Neural cell (in vitro differentiated cells): ENCODE measurements at regions not wholly inside any gene's neighbourhood (a gene's known extent, or its start where the extent isn't known, plus 50 kb on each side); places are given as distances from the start of the nearest gene placed in this dataset.

Experiments
- H2AFZ ChIP-seq: fragments of 200-600, 300-800 bp; sonication (generic), shearing (Covaris generic); 2 replicates; pipeline ENCODE4 v1.6.0; 2014; ENCODE audit warnings: low read depth, mild to moderate bottlenecking, antibody characterized with exemption, low read length, moderate library complexity
- H3F3A ChIP-seq: fragments of 200-600 bp; shearing (Covaris generic); 2 replicates; pipeline ENCODE4 v1.6.1; 2016; ENCODE audit warnings: mild to moderate bottlenecking, moderate library complexity, mixed read lengths, antibody characterized with exemption, low read length; ENCODE audit not compliant: insufficient read depth, poor library complexity, severe bottlenecking
- H3K27ac ChIP-seq: fragments of 200-600, 300-800 bp; sonication (generic), shearing (Covaris generic); 2 replicates; pipeline ENCODE4 v1.5.1; 2014; ENCODE audit warnings: mild to moderate bottlenecking, low read length, moderate library complexity
- H3K27me3 ChIP-seq: fragments of 300-800, 200-600 bp; sonication (generic), shearing (Covaris generic); 2 replicates; pipeline ENCODE4 v1.6.0; 2014; ENCODE audit warnings: mild to moderate bottlenecking, low read depth, low read length, moderate library complexity; ENCODE audit not compliant: insufficient read depth
- H3K36me3 ChIP-seq: fragments of 300-800, 200-600 bp; sonication (generic), shearing (Covaris generic); 2 replicates; pipeline ENCODE4 v1.5.1; 2014; ENCODE audit warnings: mild to moderate bottlenecking, antibody characterized with exemption, low read length, moderate library complexity; ENCODE audit not compliant: insufficient read depth
- H3K4me2 ChIP-seq: fragments of 300-800, 200-600 bp; sonication (generic), shearing (Covaris generic); 2 replicates; pipeline ENCODE4 v1.6.0; 2014; ENCODE audit warnings: mild to moderate bottlenecking, low read length
- H3K4me3 ChIP-seq: fragments of 300-800, 200-600 bp; sonication (generic), shearing (Covaris generic); 2 replicates; pipeline ENCODE4 v1.5.1; 2014; ENCODE audit warnings: mild to moderate bottlenecking, low read length, moderate library complexity
- H3K79me2 ChIP-seq: fragments of 200-600 bp; shearing (Covaris generic); replicated peaks from 2 replicates; pipeline ENCODE4 v1.6.0; 2014; ENCODE audit warnings: mild to moderate bottlenecking, low read length, moderate library complexity; ENCODE audit not compliant: insufficient read depth
- H3K9ac ChIP-seq: fragments of 300-800, 200-600 bp; sonication (generic), shearing (Covaris generic); 2 replicates; pipeline ENCODE4 v1.6.1; 2016; ENCODE audit warnings: mild to moderate bottlenecking, low read length, mixed read lengths
- H3K9me2 ChIP-seq: fragments of 200-600 bp; shearing (Covaris generic); 2 replicates; pipeline ENCODE4 v1.6.1; 2016; ENCODE audit warnings: mild to moderate bottlenecking, low read length, mixed read lengths; ENCODE audit not compliant: insufficient read depth
- H3K9me3 ChIP-seq: fragments of 200-600, 300-800 bp; sonication (generic), shearing (Covaris generic); 2 replicates; pipeline ENCODE4 v1.6.1; 2016; ENCODE audit warnings: mild to moderate bottlenecking, mixed run types, low read length, moderate library complexity, mixed read lengths
- H4K20me1 ChIP-seq: fragments of 200-600 bp; shearing (Covaris generic); 2 replicates; pipeline ENCODE4 v1.6.1; 2016; ENCODE audit warnings: mild to moderate bottlenecking, mixed run types; ENCODE audit not compliant: insufficient read depth
- EP300 ChIP-seq: fragments of 450-650 bp; conservative IDR thresholded peaks from 2 replicates; pipeline ENCODE4 v1.6.1; 2014; ENCODE audit warnings: antibody characterized with exemption, mild to moderate bottlenecking, moderate library complexity; ENCODE audit not compliant: poor library complexity, severe bottlenecking
- EZH2 ChIP-seq: fragments of 200-600, 300-800 bp; shearing (Covaris generic), sonication (generic); IDR thresholded peaks from 2 replicates; pipeline ENCODE4 v1.6.1; 2014; ENCODE audit warnings: antibody characterized with exemption, low read length, borderline replicate concordance, mild to moderate bottlenecking; ENCODE audit not compliant: insufficient read depth, poor library complexity, severe bottlenecking
- MXI1 ChIP-seq: fragments of 450-650 bp; conservative IDR thresholded peaks from 2 replicates; pipeline ENCODE4 v1.6.1; 2014; ENCODE audit warnings: antibody characterized with exemption, mild to moderate bottlenecking; ENCODE audit not compliant: poor library complexity, severe bottlenecking
- POLR2AphosphoS5 ChIP-seq: IDR thresholded peaks from 2 replicates; pipeline ENCODE4 v1.6.1; 2012
- RAD21 ChIP-seq: fragments of 450-650 bp; conservative IDR thresholded peaks from 2 replicates; pipeline ENCODE4 v1.6.1; 2014; ENCODE audit warnings: antibody characterized with exemption, mild to moderate bottlenecking, moderate library complexity
- SMC3 ChIP-seq: fragments of 450-650 bp; conservative IDR thresholded peaks from 2 replicates; pipeline ENCODE4 v1.6.1; 2014; ENCODE audit warnings: antibody characterized with exemption, mild to moderate bottlenecking, moderate library complexity; ENCODE audit not compliant: poor library complexity
- TAF1 ChIP-seq: IDR thresholded peaks from 2 replicates; pipeline ENCODE4 v1.6.1; 2012; ENCODE audit warnings: low read depth
- TF ChIP-seq, protein P1 (sequence below): IDR thresholded peaks from 2 replicates; pipeline ENCODE4 v1.6.1; 2012; ENCODE audit warnings: borderline replicate concordance
- TF ChIP-seq, protein P2 (sequence below): fragments of 450-650 bp; IDR thresholded peaks from 2 replicates; pipeline ENCODE4 v1.5.1; 2014; ENCODE audit warnings: antibody characterized with exemption, mild to moderate bottlenecking, moderate library complexity; ENCODE audit not compliant: poor library complexity, severe bottlenecking

DNA sequence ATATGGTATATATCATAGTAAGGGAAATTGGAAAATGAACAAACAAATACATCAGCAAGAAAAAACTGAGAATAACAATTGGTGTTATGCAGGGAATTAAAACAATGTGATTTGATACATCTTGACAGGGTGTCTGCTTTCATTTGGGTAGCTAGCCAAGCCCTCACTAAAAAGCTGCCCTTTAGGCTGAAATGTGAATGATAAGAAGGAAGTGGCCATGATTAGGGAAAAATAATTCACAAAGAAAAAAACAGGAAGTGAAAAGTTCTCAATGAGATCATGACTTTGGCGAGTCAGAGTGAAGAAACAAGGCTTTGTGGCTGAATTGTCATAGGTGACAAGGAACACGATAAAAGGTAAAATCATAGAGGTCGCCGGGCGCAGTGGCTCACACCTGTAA, 675.8 kb upstream of the SLIT2 start:
- Histone ChIP-seq H3K4me3 (no peak overlapping the region), H3K27ac (no peak overlapping the region), H3K79me2 (no peaks in the 10 kb centered on the region), H3K9me3 (no peaks in the 10 kb centered on the region), H3K4me2 (no peak overlapping the region), H3K9me2 (no peaks in the 10 kb centered on the region), H3K9ac (no peak overlapping the region), H2AFZ (no peak overlapping the region), H3F3A (no peaks in the 10 kb centered on the region), H3K36me3 (no peaks in the 10 kb centered on the region), H4K20me1 (no peaks in the 10 kb centered on the region), H3K27me3 (no peaks in the 10 kb centered on the region)
- no peak for TF ChIP-seq EZH2

- H3K9ac ChIP-seq, result no peak overlapping the region
- no peaks in the 10 kb centered on the region for H4K20me1 ChIP-seq
- H3F3A ChIP-seq, result no peaks in the 10 kb centered on the region
- no peaks in the 10 kb centered on the region for H3K79me2 ChIP-seq
- no peaks in the 10 kb centered on the region for H3K9me2 ChIP-seq
- no peaks in the 10 kb centered on the region for H3K9me3 ChIP-seq
- no peak overlapping the region for H3K27ac ChIP-seq
- H2AFZ ChIP-seq, result no peak overlapping the region
- no peaks in the 10 kb centered on the region for H3K36me3 ChIP-seq
- no peaks in the 10 kb centered on the region for H3K27me3 ChIP-seq
- H3K4me2 ChIP-seq, result no peak overlapping the region
- H3K4me3 ChIP-seq, result no peak overlapping the region
- TF ChIP-seq MXI1 (no peak), EP300 (no peak), EZH2 (no peak), RAD21 (no peak), TAF1 (no peak), SMC3 (no peak)
- TF ChIP-seq, protein P1, sequence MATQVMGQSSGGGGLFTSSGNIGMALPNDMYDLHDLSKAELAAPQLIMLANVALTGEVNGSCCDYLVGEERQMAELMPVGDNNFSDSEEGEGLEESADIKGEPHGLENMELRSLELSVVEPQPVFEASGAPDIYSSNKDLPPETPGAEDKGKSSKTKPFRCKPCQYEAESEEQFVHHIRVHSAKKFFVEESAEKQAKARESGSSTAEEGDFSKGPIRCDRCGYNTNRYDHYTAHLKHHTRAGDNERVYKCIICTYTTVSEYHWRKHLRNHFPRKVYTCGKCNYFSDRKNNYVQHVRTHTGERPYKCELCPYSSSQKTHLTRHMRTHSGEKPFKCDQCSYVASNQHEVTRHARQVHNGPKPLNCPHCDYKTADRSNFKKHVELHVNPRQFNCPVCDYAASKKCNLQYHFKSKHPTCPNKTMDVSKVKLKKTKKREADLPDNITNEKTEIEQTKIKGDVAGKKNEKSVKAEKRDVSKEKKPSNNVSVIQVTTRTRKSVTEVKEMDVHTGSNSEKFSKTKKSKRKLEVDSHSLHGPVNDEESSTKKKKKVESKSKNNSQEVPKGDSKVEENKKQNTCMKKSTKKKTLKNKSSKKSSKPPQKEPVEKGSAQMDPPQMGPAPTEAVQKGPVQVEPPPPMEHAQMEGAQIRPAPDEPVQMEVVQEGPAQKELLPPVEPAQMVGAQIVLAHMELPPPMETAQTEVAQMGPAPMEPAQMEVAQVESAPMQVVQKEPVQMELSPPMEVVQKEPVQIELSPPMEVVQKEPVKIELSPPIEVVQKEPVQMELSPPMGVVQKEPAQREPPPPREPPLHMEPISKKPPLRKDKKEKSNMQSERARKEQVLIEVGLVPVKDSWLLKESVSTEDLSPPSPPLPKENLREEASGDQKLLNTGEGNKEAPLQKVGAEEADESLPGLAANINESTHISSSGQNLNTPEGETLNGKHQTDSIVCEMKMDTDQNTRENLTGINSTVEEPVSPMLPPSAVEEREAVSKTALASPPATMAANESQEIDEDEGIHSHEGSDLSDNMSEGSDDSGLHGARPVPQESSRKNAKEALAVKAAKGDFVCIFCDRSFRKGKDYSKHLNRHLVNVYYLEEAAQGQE, result no peak
- TF ChIP-seq, protein P2, sequence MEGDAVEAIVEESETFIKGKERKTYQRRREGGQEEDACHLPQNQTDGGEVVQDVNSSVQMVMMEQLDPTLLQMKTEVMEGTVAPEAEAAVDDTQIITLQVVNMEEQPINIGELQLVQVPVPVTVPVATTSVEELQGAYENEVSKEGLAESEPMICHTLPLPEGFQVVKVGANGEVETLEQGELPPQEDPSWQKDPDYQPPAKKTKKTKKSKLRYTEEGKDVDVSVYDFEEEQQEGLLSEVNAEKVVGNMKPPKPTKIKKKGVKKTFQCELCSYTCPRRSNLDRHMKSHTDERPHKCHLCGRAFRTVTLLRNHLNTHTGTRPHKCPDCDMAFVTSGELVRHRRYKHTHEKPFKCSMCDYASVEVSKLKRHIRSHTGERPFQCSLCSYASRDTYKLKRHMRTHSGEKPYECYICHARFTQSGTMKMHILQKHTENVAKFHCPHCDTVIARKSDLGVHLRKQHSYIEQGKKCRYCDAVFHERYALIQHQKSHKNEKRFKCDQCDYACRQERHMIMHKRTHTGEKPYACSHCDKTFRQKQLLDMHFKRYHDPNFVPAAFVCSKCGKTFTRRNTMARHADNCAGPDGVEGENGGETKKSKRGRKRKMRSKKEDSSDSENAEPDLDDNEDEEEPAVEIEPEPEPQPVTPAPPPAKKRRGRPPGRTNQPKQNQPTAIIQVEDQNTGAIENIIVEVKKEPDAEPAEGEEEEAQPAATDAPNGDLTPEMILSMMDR, result no peak
These were observed 685.7 kb upstream of the SLIT2 start for GRCh38 chr4:19566041-19566440.

- H3K36me3 ChIP-seq, result no peaks in the 10 kb centered on the region
- no peak overlapping the region for H2AFZ ChIP-seq
- H3K9me2 ChIP-seq, result no peaks in the 10 kb centered on the region
- H3K9me3 ChIP-seq, result no peaks in the 10 kb centered on the region
- no peak overlapping the region for H3K4me3 ChIP-seq
- H4K20me1 ChIP-seq, result no peaks in the 10 kb centered on the region
- H3K79me2 ChIP-seq, result no peaks in the 10 kb centered on the region
- no peak for TF ChIP-seq RAD21
- no peak for TF ChIP-seq MXI1
- no peak for TF ChIP-seq SMC3
- no peak for TF ChIP-seq POLR2AphosphoS5
- TF ChIP-seq TAF1, result no peak
- TF ChIP-seq, protein P1, result no peak
- TF ChIP-seq EP300, result no peak
- TF ChIP-seq, protein P2, result no peak
- TF ChIP-seq EZH2, result no peak
- H3K4me2 ChIP-seq, result no peak overlapping the region
- no peak overlapping the region for H3K9ac ChIP-seq
- H3K27me3 ChIP-seq, result no peaks in the 10 kb centered on the region
- H3K27ac ChIP-seq, result no peak overlapping the region
- H3F3A ChIP-seq, result no peaks in the 10 kb centered on the region
These were observed 689.2 kb upstream of the SLIT2 start for GRCh38 chr4:19562456-19562855.
